Left ventricle myocardium superior (tissue), 1 donor: ENCODE measurements at regions not wholly inside any gene's neighbourhood (a gene's known extent, or its start where the extent isn't known, plus 50 kb on each side); places are given as distances from the start of the nearest gene placed in this dataset.
"Not testable (repeated sequence)": the region's sequence is repeated elsewhere in the genome, so short reads cannot be mapped to it uniquely, and the experiment has no call there.

Experiments
- ATAC-seq: fragments of 200-7000 bp; cut with Tn5 transposase; one replicate; pipeline ENCODE4 v1.9.1; 2020; ENCODE audit warnings: mild to moderate bottlenecking, moderate library complexity
- DNase-seq: peaks from one replicate; pipeline ENCODE4 v3.0.0-alpha.2; 2020
- intact Hi-C: fragments of 100-400 bp; cut with micrococcal nuclease; formaldehyde crosslinking; loops from one replicate; pipeline ENCODE4 v1.11.0; 2022
- donor health status: DM: no; HTN: yes; CAD: no; lungs with severe emphysema.

- intact Hi-C loops: no loop called here
- no peak for DNase-seq
- ATAC-seq: no peak
Observed at GRCh38 chr5:94031631-94032030, 290.2 kb upstream of the POU5F2 start.

GRCh38 chr5:94028001-94028400 lies 286.6 kb upstream of the POU5F2 start:
- ATAC-seq (no peak), DNase-seq (no peak)
- intact Hi-C loops: no loop called here

- ATAC-seq (no peak), DNase-seq (no peak)
- intact Hi-C loops: no loop called here
Observed at GRCh38 chr5:94027145-94027544, 285.7 kb upstream of the POU5F2 start.

GRCh38 chr5:94025788-94026473 lies 284.5 kb upstream of the POU5F2 start:
- DNase-seq (no peak), ATAC-seq (no peak)
- intact Hi-C loops: no loop called here

- ATAC-seq: no peak
- intact Hi-C loops: no loop called here
- DNase-seq: no peak
Observed at GRCh38 chr5:94024620-94025019, 283.2 kb upstream of the POU5F2 start.

- ATAC-seq (no peak), DNase-seq (no peak)
- intact Hi-C loops: no loop called here
Observed at GRCh38 chr5:94024101-94024500, 282.7 kb upstream of the POU5F2 start.

- intact Hi-C loops: no loop called here
- no peak for DNase-seq
- ATAC-seq: peak; percentile 30
Observed at GRCh38 chr5:94021246-94021645, 279.8 kb upstream of the POU5F2 start.

- intact Hi-C loops: no loop called here
- ATAC-seq (no peak), DNase-seq (no peak)
Observed at GRCh38 chr5:94017579-94017978, 276.2 kb upstream of the POU5F2 start.

- intact Hi-C loops: no loop called here
- ATAC-seq: no peak
- no peak for DNase-seq
Observed at GRCh38 chr5:94010814-94011213, 269.4 kb upstream of the POU5F2 start.

- intact Hi-C loops: no loop called here
- DNase-seq (no peak), ATAC-seq (no peak)
Observed at GRCh38 chr5:94009161-94009560, 267.8 kb upstream of the POU5F2 start.

GRCh38 chr5:93998951-93999455 lies 257.6 kb upstream of the POU5F2 start:
- intact Hi-C loops: no loop called here
- no peak for ATAC-seq
- DNase-seq: no peak

GRCh38 chr5:93997562-93997961 lies 256.2 kb upstream of the POU5F2 start:
- ATAC-seq (no peak), DNase-seq (no peak)
- intact Hi-C loops: no loop called here

GRCh38 chr5:93995126-93995621 lies 253.8 kb upstream of the POU5F2 start:
- intact Hi-C loops: no loop called here
- DNase-seq (no peak), ATAC-seq (no peak)

- intact Hi-C loops: no loop called here
- DNase-seq (no peak), ATAC-seq (no peak)
Observed at GRCh38 chr5:93993161-93993560, 251.8 kb upstream of the POU5F2 start.

GRCh38 chr5:93990504-93991070 lies 249.2 kb upstream of the POU5F2 start:
- intact Hi-C loops: no loop called here
- ATAC-seq: no peak
- no peak for DNase-seq

- ATAC-seq, intact Hi-C loops, DNase-seq: not testable (repeated sequence)
Observed at GRCh38 chr5:93985940-93986570, 244.7 kb upstream of the POU5F2 start.

GRCh38 chr5:93978222-93978621 lies 236.8 kb upstream of the POU5F2 start:
- DNase-seq (no peak), ATAC-seq (no peak)
- intact Hi-C loops: no loop called here

- DNase-seq (no peak), ATAC-seq (no peak)
- intact Hi-C loops: no loop called here
Observed at GRCh38 chr5:93967923-93968322, 226.5 kb upstream of the POU5F2 start.

GRCh38 chr5:93964421-93964820 lies 223.0 kb upstream of the POU5F2 start:
- intact Hi-C loops: no loop called here
- DNase-seq: no peak
- no peak for ATAC-seq

GRCh38 chr5:93960042-93960441 lies 218.6 kb upstream of the POU5F2 start:
- no peak for ATAC-seq
- no peak for DNase-seq
- intact Hi-C loops: no loop called here

- no peak for ATAC-seq
- intact Hi-C loops: no loop called here
- DNase-seq: no peak
Observed at GRCh38 chr5:93956006-93956405, 214.6 kb upstream of the POU5F2 start.
